ENCODE measurements at regions not wholly inside any gene's neighbourhood (a gene's known extent, or its start where the extent isn't known, plus 50 kb on each side); places are given as distances from the start of the nearest gene placed in this dataset.

- TF ChIP-seq CBFB (CRISPR knock-in tag; IDR thresholded peaks at IDR 0.05; ENCODE audit: low read depth) (no peak), EMX1 (CRISPR knock-in tag; IDR thresholded peaks at IDR 0.05) (no peak), FOXJ3 (CRISPR knock-in tag; IDR thresholded peaks at IDR 0.05; ENCODE audit: borderline replicate concordance) (no peak), ZNF138 (CRISPR knock-in tag; conservative IDR thresholded peaks at IDR 0.05) (no peak), CREM (CRISPR knock-in tag; IDR thresholded peaks at IDR 0.05) (no peak), E2F5 (CRISPR knock-in tag; IDR thresholded peaks at IDR 0.05) (no peak), FOXK1 (CRISPR knock-in tag; IDR thresholded peaks at IDR 0.05) (no peak), ATF2 (CRISPR knock-in tag; IDR thresholded peaks at IDR 0.05; ENCODE audit: borderline replicate concordance, low read depth) (no peak), TP53 (CRISPR knock-in tag; IDR thresholded peaks at IDR 0.05) (no peak), MXD4 (CRISPR knock-in tag; IDR thresholded peaks at IDR 0.05; ENCODE audit: borderline replicate concordance) (no peak), NR3C1 (CRISPR knock-in tag; conservative IDR thresholded peaks at IDR 0.05; ENCODE audit: low read depth) (no peak), ZNF671 (CRISPR knock-in tag; IDR thresholded peaks at IDR 0.05) (no peak)
- ATAC-seq (no peak), DNase-seq (ENCODE audit: low spot score) (no peak)
- Mint-ChIP-seq H3K4me1 (peaks cover 4% of the 10 kb centered on the region), H3K27ac (no peak overlapping the region), H3K36me3 (no peaks in the 10 kb centered on the region), H3K9me3 (no peaks in the 10 kb centered on the region), H3K27me3 (ENCODE audit: low read depth) (no peaks in the 10 kb centered on the region), H3K4me3 (no peak overlapping the region)
- ChIA-PET CTCF (no interaction called here), POLR2A (no interaction called here)
Observed at GRCh38 chr10:4456776-4457175, 369.2 kb upstream of the AKR1E2 start.

- ChIA-PET CTCF (no interaction called here), POLR2A (no interaction called here)
- DNase-seq (ENCODE audit: low spot score), result no peak
- no peak overlapping the region for H3K27ac Mint-ChIP-seq
- no peaks in the 10 kb centered on the region for H3K9me3 Mint-ChIP-seq
- no peak for ATAC-seq
- H3K4me1 Mint-ChIP-seq, result peaks cover 9% of the 10 kb centered on the region
- TF ChIP-seq ETV6 (CRISPR knock-in tag; IDR thresholded peaks at IDR 0.05) (no peak), PRRX2 (CRISPR knock-in tag; IDR thresholded peaks at IDR 0.05) (no peak), TCF7 (CRISPR knock-in tag; IDR thresholded peaks at IDR 0.05; ENCODE audit: low read depth) (no peak), ZNF423 (CRISPR knock-in tag; IDR thresholded peaks at IDR 0.05) (no peak), NFATC4 (CRISPR knock-in tag; IDR thresholded peaks at IDR 0.05) (no peak), RORB (CRISPR knock-in tag; IDR thresholded peaks at IDR 0.05) (no peak), KAT7 (CRISPR knock-in tag; IDR thresholded peaks at IDR 0.05; ENCODE audit: borderline replicate concordance) (no peak), ESRRA (CRISPR knock-in tag; IDR thresholded peaks at IDR 0.05; ENCODE audit: borderline replicate concordance) (no peak)
- TF ChIP-seq, protein P1, sequence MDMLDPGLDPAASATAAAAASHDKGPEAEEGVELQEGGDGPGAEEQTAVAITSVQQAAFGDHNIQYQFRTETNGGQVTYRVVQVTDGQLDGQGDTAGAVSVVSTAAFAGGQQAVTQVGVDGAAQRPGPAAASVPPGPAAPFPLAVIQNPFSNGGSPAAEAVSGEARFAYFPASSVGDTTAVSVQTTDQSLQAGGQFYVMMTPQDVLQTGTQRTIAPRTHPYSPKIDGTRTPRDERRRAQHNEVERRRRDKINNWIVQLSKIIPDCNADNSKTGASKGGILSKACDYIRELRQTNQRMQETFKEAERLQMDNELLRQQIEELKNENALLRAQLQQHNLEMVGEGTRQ (CRISPR knock-in tag; IDR thresholded peaks at IDR 0.05), result no peak
- no peak overlapping the region for H3K4me3 Mint-ChIP-seq
- no peaks in the 10 kb centered on the region for H3K27me3 Mint-ChIP-seq (ENCODE audit: low read depth)
- H3K36me3 Mint-ChIP-seq, result no peaks in the 10 kb centered on the region
Observed at GRCh38 chr10:4456279-4456678, 369.7 kb upstream of the AKR1E2 start.

DNA sequence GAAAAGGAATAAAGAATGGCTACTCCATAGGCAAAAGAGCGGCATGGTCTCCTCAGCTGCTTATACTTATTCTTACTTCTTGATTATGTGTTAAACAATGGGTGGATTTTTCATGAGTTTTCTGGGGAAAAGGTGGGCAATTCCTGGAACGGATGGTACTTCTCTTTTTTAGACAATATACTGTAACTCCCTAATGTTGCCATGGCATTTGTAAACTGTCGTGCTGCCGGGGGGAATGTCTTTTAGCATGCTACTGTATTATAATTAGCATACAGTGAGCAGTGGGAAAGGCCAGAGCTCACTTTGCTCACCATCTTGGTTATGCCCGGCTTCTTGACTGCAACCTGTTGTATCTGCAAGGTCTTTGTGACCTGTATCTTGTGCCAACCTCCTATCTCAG is 372.1 kb upstream of the AKR1E2 start:
- Mint-ChIP-seq H3K4me3 (no peak overlapping the region), H3K27me3 (ENCODE audit: low read depth) (no peaks in the 10 kb centered on the region)
- CTCF ChIA-PET, result no interaction called here

More for the DNA sequence above, 372.1 kb upstream of the AKR1E2 start:
- H3K36me3 Mint-ChIP-seq, result no peaks in the 10 kb centered on the region
- H3K9me3 Mint-ChIP-seq, result no peaks in the 10 kb centered on the region
- TF ChIP-seq ATF1 (CRISPR knock-in tag; IDR thresholded peaks at IDR 0.05), result no peak
- TF ChIP-seq FOXK1 (CRISPR knock-in tag; IDR thresholded peaks at IDR 0.05), result no peak
- TF ChIP-seq ZNF121 (CRISPR knock-in tag; IDR thresholded peaks at IDR 0.05), result no peak
- TF ChIP-seq CREB1 (CRISPR knock-in tag; IDR thresholded peaks at IDR 0.05), result no peak
- TF ChIP-seq HMGA2 (CRISPR knock-in tag; IDR thresholded peaks at IDR 0.05), result no peak
- no peak for TF ChIP-seq FOXP1 (CRISPR knock-in tag; IDR thresholded peaks at IDR 0.05; ENCODE audit: borderline replicate concordance)
- no peak for TF ChIP-seq RORB (CRISPR knock-in tag; IDR thresholded peaks at IDR 0.05)
- no peak for TF ChIP-seq ESRRA (CRISPR knock-in tag; IDR thresholded peaks at IDR 0.05; ENCODE audit: borderline replicate concordance)
- TF ChIP-seq JUN (CRISPR knock-in tag; IDR thresholded peaks at IDR 0.05), result no peak
- TF ChIP-seq, protein P2, sequence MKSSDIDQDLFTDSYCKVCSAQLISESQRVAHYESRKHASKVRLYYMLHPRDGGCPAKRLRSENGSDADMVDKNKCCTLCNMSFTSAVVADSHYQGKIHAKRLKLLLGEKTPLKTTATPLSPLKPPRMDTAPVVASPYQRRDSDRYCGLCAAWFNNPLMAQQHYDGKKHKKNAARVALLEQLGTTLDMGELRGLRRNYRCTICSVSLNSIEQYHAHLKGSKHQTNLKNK (CRISPR knock-in tag; IDR thresholded peaks at IDR 0.05), result no peak
- no peak for TF ChIP-seq GTF2I (CRISPR knock-in tag; conservative IDR thresholded peaks at IDR 0.05)
- TF ChIP-seq ETV6 (CRISPR knock-in tag; IDR thresholded peaks at IDR 0.05), result no peak
- TF ChIP-seq USF1 (CRISPR knock-in tag; IDR thresholded peaks at IDR 0.05), result no peak
- TF ChIP-seq E2F4 (CRISPR knock-in tag; IDR thresholded peaks at IDR 0.05; ENCODE audit: borderline replicate concordance, low read depth), result no peak
- TF ChIP-seq FOXJ3 (CRISPR knock-in tag; IDR thresholded peaks at IDR 0.05; ENCODE audit: borderline replicate concordance), result no peak
- TF ChIP-seq NFYB (CRISPR knock-in tag; conservative IDR thresholded peaks at IDR 0.05; ENCODE audit: low read depth), result no peak
- peaks cover 18% of the 10 kb centered on the region for H3K4me1 Mint-ChIP-seq
- no peak overlapping the region for H3K27ac Mint-ChIP-seq
- DNase-seq (ENCODE audit: low spot score) (no peak), ATAC-seq (no peak)
- POLR2A ChIA-PET, result no interaction called here
